ENCODE measurements at regions not wholly inside any gene's neighbourhood (a gene's known extent, or its start where the extent isn't known, plus 50 kb on each side); places are given as distances from the start of the nearest gene placed in this dataset.

- 81% methylated on average over 6 of the region's 10 CpGs for WGBS (ENCODE audit: insufficient coverage, low coverage, low lambda C conversion rate, missing lambda C conversion rate)
- peak in 1 of 3 donors; percentile 66 for DNase-seq
- Histone ChIP-seq H3K9me3 (no peaks in the 10 kb centered on the region), H3K27ac (peak overlapping the region in 1 of 3 donors; percentile 2), H3K36me3 (no peaks in the 10 kb centered on the region), H3K4me1 (peaks cover 0 to 35% (median 16%) of the 10 kb centered on the region in 4 donors), H3K4me3 (no peak overlapping the region), H3K27me3 (no peaks in the 10 kb centered on the region)
- ATAC-seq = peak in 3 of 4 donors; percentile 27 to 52 (median 43)
- no peak for TF ChIP-seq CTCF (IDR thresholded peaks at IDR 0.05)
- no peak for TF ChIP-seq POLR2A (IDR thresholded peaks at IDR 0.05)
- intact Hi-C loops (cut with DNase I) = no loop called here
Measured at GRCh38 chr16:79895053-79895916, 294.7 kb upstream of the MAF start.

DNA sequence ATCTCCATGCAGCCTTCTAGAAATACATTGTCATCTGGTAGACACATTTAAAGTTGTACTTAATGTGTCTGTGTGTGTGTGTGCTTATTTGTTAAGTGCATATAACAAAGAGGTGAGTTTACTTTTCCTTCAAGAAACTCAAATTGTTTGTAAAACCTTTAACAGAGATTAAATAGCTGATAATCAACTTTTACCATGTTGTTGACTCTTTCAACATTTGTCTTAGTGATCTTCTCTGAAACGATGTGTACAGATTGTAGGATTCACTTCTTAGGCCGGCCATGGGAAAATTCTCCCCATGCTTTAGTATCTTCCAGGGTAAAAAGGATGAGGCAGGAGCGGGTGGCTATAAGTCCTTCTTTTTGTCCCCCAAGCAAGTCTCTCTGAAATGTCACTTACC is 292.9 kb upstream of the MAF start:
- DNase-seq = no peak
- ATAC-seq = no peak
- WGBS (ENCODE audit: insufficient coverage, low coverage, low lambda C conversion rate, missing lambda C conversion rate) = 75% methylated on average over 3 of the region's 3 CpGs
- intact Hi-C loops (cut with DNase I) = no loop called here
- no peaks in the 10 kb centered on the region for H3K36me3 ChIP-seq
- H3K27me3 ChIP-seq = no peaks in the 10 kb centered on the region
- no peak overlapping the region for H3K27ac ChIP-seq
- H3K9me3 ChIP-seq = no peaks in the 10 kb centered on the region
- no peak for TF ChIP-seq POLR2A (IDR thresholded peaks at IDR 0.05)
- no peak for TF ChIP-seq CTCF (IDR thresholded peaks at IDR 0.05)
- H3K4me3 ChIP-seq = no peak overlapping the region
- H3K4me1 ChIP-seq = peaks cover 0 to 34% (median 15%) of the 10 kb centered on the region in 4 donors

- H3K4me1 ChIP-seq = peaks cover 0 to 22% (median 10%) of the 10 kb centered on the region in 4 donors
- H3K27ac ChIP-seq = no peak overlapping the region
- 86% methylated on average over 1 of the region's 3 CpGs for WGBS (ENCODE audit: insufficient coverage, low coverage, low lambda C conversion rate, missing lambda C conversion rate)
- ATAC-seq = peak in 1 of 4 donors; percentile 63
- TF ChIP-seq CTCF (IDR thresholded peaks at IDR 0.05) (no peak), POLR2A (IDR thresholded peaks at IDR 0.05) (no peak)
- DNase-seq = peak in 1 of 3 donors; percentile 25
- intact Hi-C loops (cut with DNase I) = no loop called here
- H3K36me3 ChIP-seq = no peaks in the 10 kb centered on the region
- H3K4me3 ChIP-seq = no peak overlapping the region
- no peaks in the 10 kb centered on the region for H3K27me3 ChIP-seq
- H3K9me3 ChIP-seq = no peaks in the 10 kb centered on the region
Measured at GRCh38 chr16:79892278-79892677, 291.7 kb upstream of the MAF start.

- no peak for TF ChIP-seq CTCF (IDR thresholded peaks at IDR 0.05)
- TF ChIP-seq POLR2A (IDR thresholded peaks at IDR 0.05) = no peak
- no peak for ATAC-seq
- H3K36me3 ChIP-seq = no peaks in the 10 kb centered on the region
- peaks cover 0 to 14% (median 6%) of the 10 kb centered on the region in 4 donors for H3K4me1 ChIP-seq
- DNase-seq = no peak
- no peak overlapping the region for H3K27ac ChIP-seq
- intact Hi-C loops (cut with DNase I) = no loop called here
- H3K9me3 ChIP-seq = no peaks in the 10 kb centered on the region
- H3K27me3 ChIP-seq = no peaks in the 10 kb centered on the region
- H3K4me3 ChIP-seq = no peak overlapping the region
- WGBS (ENCODE audit: insufficient coverage, low coverage, low lambda C conversion rate, missing lambda C conversion rate) = 84% methylated on average over 5 of the region's 6 CpGs
Measured at GRCh38 chr16:79891458-79891857, 290.9 kb upstream of the MAF start.

Measured in right lobe of liver (tissue), 6 donors.